Fibroblast of lung (primary cell): ENCODE measurements at regions not wholly inside any gene's neighbourhood (a gene's known extent, or its start where the extent isn't known, plus 50 kb on each side); places are given as distances from the start of the nearest gene placed in this dataset.
"Not testable (repeated sequence)": the region's sequence is repeated elsewhere in the genome, so short reads cannot be mapped to it uniquely, and the experiment has no call there.

ENCODE experiments used
- DNase-seq, 2 donors: peaks; one replicate each; pipeline versions ENCODE4 v3.0.0 to v3.0.0-alpha.2; 2010; ENCODE audit warnings: low read depth in 2 of 2
- H2AFZ ChIP-seq: 2 replicates; pipeline ENCODE4 v1.5.1; 2012; ENCODE audit warnings: low read length, control low read depth, inconsistent platforms
- H3K27ac ChIP-seq: 2 replicates; pipeline ENCODE4 v1.5.1; 2011; ENCODE audit warnings: low read length, control low read depth; ENCODE audit not compliant: insufficient read depth
- H3K27me3 ChIP-seq: 2 replicates; pipeline ENCODE4 v1.5.1; 2011; ENCODE audit warnings: mild to moderate bottlenecking, low read length; ENCODE audit not compliant: control insufficient read depth, insufficient read depth
- H3K36me3 ChIP-seq: 2 replicates; pipeline ENCODE4 v1.5.1; 2011; ENCODE audit warnings: low read length; ENCODE audit not compliant: control insufficient read depth, insufficient read depth
- H3K4me1 ChIP-seq: 2 replicates; pipeline ENCODE4 v1.5.1; 2011; ENCODE audit warnings: low read length; ENCODE audit not compliant: control insufficient read depth, insufficient read depth; ENCODE audit errors: extremely low read depth
- H3K4me2 ChIP-seq: 2 replicates; pipeline ENCODE4 v1.5.1; 2011; ENCODE audit warnings: low read length, control low read depth; ENCODE audit not compliant: insufficient read depth; ENCODE audit errors: extremely low read depth
- H3K4me3 ChIP-seq, 4 experiments: fragments of 200-600 bp in 1 of 4; sonication (generic) in 1 of 4; replicated peaks in 1 of 4; 2 replicates each; pipeline ENCODE4 v1.5.1; 2011 to 2016; ENCODE audit warnings: low read length in 4 of 4, low read depth in 3 of 4, mild to moderate bottlenecking in 3 of 4, control low read depth in 2 of 4, inconsistent platforms in 1 of 4, mixed read lengths in 1 of 4; ENCODE audit not compliant: insufficient read depth in 1 of 4; ENCODE audit errors: control extremely low read depth in 1 of 4
- H3K79me2 ChIP-seq: 2 replicates; pipeline ENCODE4 v1.5.1; 2012; ENCODE audit warnings: mild to moderate bottlenecking, low read length, inconsistent platforms; ENCODE audit not compliant: control insufficient read depth, insufficient read depth
- H3K9ac ChIP-seq: 2 replicates; pipeline ENCODE4 v1.5.1; 2011; ENCODE audit warnings: mild to moderate bottlenecking, low read length, control low read depth; ENCODE audit not compliant: insufficient read depth
- H3K9me3 ChIP-seq: 2 replicates; pipeline ENCODE4 v1.5.1; 2012; ENCODE audit warnings: low read depth, low read length; ENCODE audit not compliant: control insufficient read depth, insufficient read depth
- H4K20me1 ChIP-seq: 2 replicates; pipeline ENCODE4 v1.5.1; 2011; ENCODE audit warnings: low read length; ENCODE audit not compliant: control insufficient read depth, insufficient read depth; ENCODE audit errors: extremely low read depth
- CTCF ChIP-seq, 2 donors: IDR thresholded peaks in 1 of 2; conservative IDR thresholded peaks in 1 of 2; 1 replicate in 1 of 2; 2 replicates in 1 of 2; pipeline ENCODE4 v1.5.1; 2011 to 2012; ENCODE audit warnings: low read length in 2 of 2, control low read depth in 1 of 2, inconsistent platforms in 1 of 2, low read depth in 1 of 2, mild to moderate bottlenecking in 1 of 2
- EZH2 ChIP-seq: IDR thresholded peaks from 2 replicates; pipeline ENCODE4 v1.5.1; 2012; ENCODE audit warnings: low read length, control low read depth, mild to moderate bottlenecking; ENCODE audit errors: missing control alignments

- Histone ChIP-seq H3K4me1 (peaks cover 16% of the 10 kb centered on the region), H3K79me2 (no peaks in the 10 kb centered on the region), H4K20me1 (no peaks in the 10 kb centered on the region), H3K9ac (no peak overlapping the region), H3K27me3 (no peaks in the 10 kb centered on the region), H3K27ac (no peak overlapping the region), H2AFZ (no peak overlapping the region), H3K36me3 (no peaks in the 10 kb centered on the region), H3K4me2 (no peak overlapping the region), H3K9me3 (no peaks in the 10 kb centered on the region), H3K4me3 (no peak overlapping the region)
- TF ChIP-seq EZH2 (no peak), CTCF (conservative IDR thresholded peaks at IDR 0.05 in 1 of 2, IDR thresholded peaks at IDR 0.05 in 1 of 2; ENCODE audit: low read depth in 1 of 2, low read length in 2 of 2) (peak; percentile 10 to 21)
- peak; percentile 11 to 29 for DNase-seq
Observed at GRCh38 chr16:29310852-29311314, 95.6 kb downstream of the NPIPB11 start.

GRCh38 chr16:29310243-29310642 is 96.3 kb downstream of the NPIPB11 start:
- DNase-seq, H3K9me3 ChIP-seq, H3K9ac ChIP-seq, H4K20me1 ChIP-seq, H3K27ac ChIP-seq, H2AFZ ChIP-seq, H3K4me2 ChIP-seq, H3K79me2 ChIP-seq, H3K36me3 ChIP-seq, H3K4me3 ChIP-seq, H3K27me3 ChIP-seq: not testable (repeated sequence)
- peaks cover 16% of the 10 kb centered on the region for H3K4me1 ChIP-seq

GRCh38 chr16:29309601-29310000 is 96.9 kb downstream of the NPIPB11 start:
- not testable (repeated sequence) for H3K9me3 ChIP-seq, H4K20me1 ChIP-seq, H3K9ac ChIP-seq, H3K4me2 ChIP-seq, H2AFZ ChIP-seq, H3K4me3 ChIP-seq, DNase-seq, H3K79me2 ChIP-seq, H3K27me3 ChIP-seq, H3K27ac ChIP-seq, H3K36me3 ChIP-seq
- H3K4me1 ChIP-seq, result peaks cover 16% of the 10 kb centered on the region

DNA sequence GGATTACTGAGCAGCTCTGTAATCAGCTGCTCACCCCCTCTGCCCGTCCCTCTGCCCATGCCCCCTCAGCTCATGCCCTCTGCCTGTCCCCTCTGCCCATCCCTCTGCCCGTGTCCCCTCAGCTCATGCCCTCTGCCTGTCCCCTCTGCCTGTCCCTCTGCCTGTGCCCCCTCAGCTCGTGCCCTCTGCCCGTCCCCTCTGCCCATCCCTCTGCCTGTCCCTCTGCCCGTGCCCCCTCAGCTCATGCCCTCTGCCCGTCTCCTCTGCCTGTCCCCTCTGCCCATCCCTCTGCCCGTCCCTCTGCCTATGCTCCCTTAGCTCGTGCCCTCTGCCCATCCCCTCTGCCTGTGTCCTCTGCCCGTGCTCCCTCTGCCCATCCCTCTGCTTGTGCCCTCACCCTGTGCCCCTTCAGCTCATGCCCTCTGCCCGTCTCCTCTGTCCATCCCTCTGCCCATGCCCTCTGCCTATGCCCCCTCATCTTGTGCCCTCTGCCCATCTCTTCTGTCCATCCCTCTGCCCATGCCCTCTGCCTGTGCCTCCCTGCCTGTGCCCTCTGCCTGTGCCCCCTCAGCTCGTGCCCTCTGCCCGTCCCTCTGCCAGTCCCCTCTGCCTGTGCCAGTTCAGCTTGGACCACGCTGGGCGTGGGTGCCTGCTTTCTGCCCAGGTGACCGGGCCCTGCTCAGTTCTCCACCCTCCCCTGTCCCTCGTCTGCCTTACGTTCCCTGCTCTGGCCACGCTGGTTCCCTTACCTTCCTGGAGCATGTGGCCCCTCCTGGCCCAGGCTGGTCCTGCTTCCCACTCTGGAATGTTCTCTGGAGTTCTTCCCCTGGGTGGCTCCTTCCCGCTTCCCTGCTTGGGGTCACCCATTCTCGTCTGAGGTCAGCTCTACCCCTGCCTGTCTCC is 97.6 kb downstream of the NPIPB11 start:
- Histone ChIP-seq H2AFZ (no peak overlapping the region), H3K27ac (no peak overlapping the region), H3K27me3 (no peaks in the 10 kb centered on the region), H3K4me1 (peaks cover 16% of the 10 kb centered on the region), H3K4me3 (no peak overlapping the region), H4K20me1 (no peaks in the 10 kb centered on the region), H3K9ac (no peak overlapping the region), H3K36me3 (no peaks in the 10 kb centered on the region), H3K79me2 (no peaks in the 10 kb centered on the region), H3K4me2 (no peak overlapping the region), H3K9me3 (no peaks in the 10 kb centered on the region)
- DNase-seq, result no peak
- no peak for TF ChIP-seq EZH2
- TF ChIP-seq CTCF (conservative IDR thresholded peaks at IDR 0.05 in 1 of 2, IDR thresholded peaks at IDR 0.05 in 1 of 2; ENCODE audit: low read depth in 1 of 2, low read length in 2 of 2), result no peak
